NCI-H1105 treated with DMSO at 0.1 percent for 48 hours (cell line): ENCODE measurements at regions not wholly inside any gene's neighbourhood (a gene's known extent, or its start where the extent isn't known, plus 50 kb on each side); places are given as distances from the start of the nearest gene placed in this dataset.
A peak's percentile ranks its signal among the peaks of the same experiment; 100 is the strongest.

Experiments used
- DNase-seq: peaks from one replicate; lab custom pipeline; 2025; lab: John Stamatoyannopoulos, UW

GRCh38 chr18:45266023-45266422 is 349.3 kb upstream of the SLC14A2 start:
- no peak for DNase-seq

- no peak for DNase-seq
Measured at GRCh38 chr18:45267622-45268021, 347.7 kb upstream of the SLC14A2 start.

- DNase-seq: no peak
Measured at GRCh38 chr18:45268583-45268982, 346.7 kb upstream of the SLC14A2 start.

- DNase-seq: no peak
Measured at GRCh38 chr18:45270289-45270771, 344.9 kb upstream of the SLC14A2 start.

GRCh38 chr18:45274026-45274425 is 341.2 kb upstream of the SLC14A2 start:
- DNase-seq: no peak

GRCh38 chr18:45275367-45276113 is 339.7 kb upstream of the SLC14A2 start:
- peak; percentile 7 for DNase-seq

GRCh38 chr18:45276878-45277277 is 338.4 kb upstream of the SLC14A2 start:
- DNase-seq: no peak

- no peak for DNase-seq
Measured at GRCh38 chr18:45277908-45278307, 337.4 kb upstream of the SLC14A2 start.

- DNase-seq: no peak
Measured at GRCh38 chr18:45280481-45281276, 334.6 kb upstream of the SLC14A2 start.

- no peak for DNase-seq
Measured at GRCh38 chr18:45282101-45282812, 333.0 kb upstream of the SLC14A2 start.

- DNase-seq: no peak
Measured at GRCh38 chr18:45284174-45284573, 331.1 kb upstream of the SLC14A2 start.

GRCh38 chr18:45284851-45285250 is 330.4 kb upstream of the SLC14A2 start:
- no peak for DNase-seq

GRCh38 chr18:45285251-45285650 is 330.0 kb upstream of the SLC14A2 start:
- no peak for DNase-seq

GRCh38 chr18:45286431-45286830 is 328.8 kb upstream of the SLC14A2 start:
- DNase-seq: no peak

GRCh38 chr18:45287531-45287930 is 327.7 kb upstream of the SLC14A2 start:
- DNase-seq: no peak

- DNase-seq: no peak
Measured at GRCh38 chr18:45290364-45290763, 324.9 kb upstream of the SLC14A2 start.

- DNase-seq: peak; percentile 79
Measured at GRCh38 chr18:45291621-45292615, 323.4 kb upstream of the SLC14A2 start.

- DNase-seq: no peak
Measured at GRCh38 chr18:45295388-45295787, 319.9 kb upstream of the SLC14A2 start.

- no peak for DNase-seq
Measured at GRCh38 chr18:45298986-45299385, 316.3 kb upstream of the SLC14A2 start.

GRCh38 chr18:45303026-45303425 is 312.2 kb upstream of the SLC14A2 start:
- no peak for DNase-seq

- DNase-seq: no peak
Measured at GRCh38 chr18:45304558-45304957, 310.7 kb upstream of the SLC14A2 start.
